Activated CD8-positive, alpha-beta T cell treated with anti-CD3 and anti-CD28 coated beads, Interleukin-2, amount 10 ng/mL, durations not matched to agents 7 days and 5 days (primary cell): ENCODE measurements at regions not wholly inside any gene's neighbourhood (a gene's known extent, or its start where the extent isn't known, plus 50 kb on each side); places are given as distances from the start of the nearest gene placed in this dataset.
"Not testable (repeated sequence)": the region's sequence is repeated elsewhere in the genome, so short reads cannot be mapped to it uniquely, and the experiment has no call there.

ENCODE experiments used
- ATAC-seq: fragments of 150-1000 bp; cut with Tn5 transposase; one replicate; pipeline ENCODE4 v1.10.0; 2021; ENCODE audit warnings: moderate library complexity
- CTCF ChIA-PET: fragments of 350-600 bp; sonication (Branson Sonifier 250); formaldehyde crosslinking; loops from one replicate; lab custom pipeline; 2021; ENCODE audit warnings: antibody characterized with exemption; lab: Charles Lee
- POLR2A ChIA-PET: fragments of 350-600 bp; sonication (Branson Sonifier 250); formaldehyde crosslinking; loops from one replicate; lab custom pipeline; 2021; ENCODE audit warnings: antibody characterized with exemption; lab: Charles Lee
- DNase-seq: peaks from one replicate; pipeline ENCODE4 v3.0.0-alpha.2; 2020
- H3K27ac Mint-ChIP-seq: one replicate; pipeline ENCODE4 v1.8.0; 2021; ENCODE audit warnings: mild to moderate bottlenecking, mixed read lengths
- H3K27me3 Mint-ChIP-seq: one replicate; pipeline ENCODE4 v1.8.0; 2021; ENCODE audit warnings: low read depth, mixed read lengths
- H3K36me3 Mint-ChIP-seq: one replicate; pipeline ENCODE4 v1.8.0; 2021; ENCODE audit warnings: low read depth, mixed read lengths
- H3K4me1 Mint-ChIP-seq: one replicate; pipeline ENCODE4 v1.8.0; 2021; ENCODE audit warnings: low read depth, mixed read lengths
- H3K4me3 Mint-ChIP-seq: one replicate; pipeline ENCODE4 v1.8.0; 2021; ENCODE audit warnings: mild to moderate bottlenecking, mixed read lengths
- H3K9me3 Mint-ChIP-seq: one replicate; pipeline ENCODE4 v1.8.0; 2022; ENCODE audit warnings: mixed read lengths; ENCODE audit not compliant: insufficient read depth

DNA sequence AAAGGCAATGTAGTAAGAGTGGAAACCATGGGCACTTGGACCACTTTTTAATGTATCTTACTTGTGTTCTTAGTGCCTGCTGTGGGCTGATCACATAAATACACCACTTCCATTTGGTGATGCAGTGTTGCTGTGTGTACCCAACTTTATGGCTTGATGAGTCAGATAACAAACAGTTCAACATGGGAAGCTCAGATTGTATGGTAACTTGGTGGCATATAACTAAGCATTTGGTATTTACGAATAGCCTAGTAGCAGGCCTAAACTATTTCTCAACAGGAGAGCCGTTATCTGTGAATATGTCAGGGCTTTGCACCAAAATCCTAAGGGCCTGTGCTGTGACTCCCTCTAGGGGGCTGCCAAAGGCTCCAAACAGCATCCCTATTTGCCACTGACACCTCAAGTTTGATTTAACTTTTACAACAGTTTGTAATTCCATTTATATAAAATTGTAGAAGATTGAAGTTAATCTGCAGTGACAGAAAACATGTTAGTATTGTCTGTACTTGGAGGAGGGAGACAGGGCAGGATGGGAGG is 640.4 kb upstream of the CADM2 start:
- CTCF ChIA-PET: no interaction called here
- Mint-ChIP-seq H3K9me3 (peaks cover 29% of the 10 kb centered on the region), H3K27me3 (no peaks in the 10 kb centered on the region), H3K27ac (no peak overlapping the region), H3K4me1 (no peaks in the 10 kb centered on the region), H3K4me3 (no peak overlapping the region), H3K36me3 (no peaks in the 10 kb centered on the region)
- no peak for DNase-seq
- ATAC-seq: no peak
- POLR2A ChIA-PET: no interaction called here

DNA sequence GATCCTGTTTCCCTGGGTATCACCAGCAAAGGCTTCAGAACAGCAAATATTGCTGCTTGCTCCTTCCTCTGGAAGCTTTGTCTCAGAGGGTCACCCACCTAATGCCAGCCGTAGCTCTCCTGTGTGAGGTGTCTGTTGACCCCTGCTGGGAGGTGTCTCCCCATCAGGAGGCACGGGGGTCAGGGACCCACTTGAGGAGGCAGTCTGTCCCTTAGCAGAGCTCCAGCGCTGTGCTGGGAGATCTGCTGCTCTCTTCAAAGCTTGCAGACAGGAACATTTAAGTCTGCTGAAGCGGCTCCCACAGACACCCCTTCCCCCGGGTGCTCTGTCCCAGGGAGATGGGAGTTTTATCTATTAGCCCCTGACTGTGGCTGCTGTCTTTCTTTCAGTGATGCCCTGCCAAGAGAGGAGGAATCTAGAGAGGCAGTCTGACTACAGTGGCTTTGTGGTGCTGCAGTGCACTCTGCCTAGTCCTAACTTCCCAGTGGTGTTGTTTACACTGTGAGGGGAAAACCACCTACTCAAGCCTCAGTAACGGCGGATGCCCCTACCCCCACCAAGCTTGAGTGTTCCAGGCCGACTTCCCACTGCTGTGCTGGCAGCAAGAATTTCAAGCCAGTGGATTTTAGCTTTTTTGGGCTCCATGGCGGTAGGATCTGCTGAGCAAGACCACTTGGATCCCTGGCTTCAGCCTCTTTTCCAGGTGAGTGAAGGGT is 593.1 kb upstream of the CADM2 start:
- DNase-seq, POLR2A ChIA-PET, H3K36me3 Mint-ChIP-seq, CTCF ChIA-PET, H3K4me3 Mint-ChIP-seq, ATAC-seq, H3K27ac Mint-ChIP-seq, H3K4me1 Mint-ChIP-seq, H3K27me3 Mint-ChIP-seq: not testable (repeated sequence)
- peaks cover 36% of the 10 kb centered on the region for H3K9me3 Mint-ChIP-seq
